Progenitor cell of endocrine pancreas (in vitro differentiated cells): ENCODE measurements at regions not wholly inside any gene's neighbourhood (a gene's known extent, or its start where the extent isn't known, plus 50 kb on each side); places are given as distances from the start of the nearest gene placed in this dataset.

Experiments used
- DNase-seq: peaks from one replicate; pipeline ENCODE4 v3.0.0; 2021; ENCODE audit warnings: low spot score; ENCODE audit not compliant: unreplicated experiment
- H3K27ac Mint-ChIP-seq: 2 replicates; pipeline ENCODE4 v1.8.0; 2021; ENCODE audit warnings: mild to moderate bottlenecking, moderate library complexity, mixed read lengths
- H3K27me3 Mint-ChIP-seq: 2 replicates; pipeline ENCODE4 v1.8.0; 2021; ENCODE audit warnings: mixed read lengths
- H3K36me3 Mint-ChIP-seq: 2 replicates; pipeline ENCODE4 v1.8.0; 2022; ENCODE audit warnings: mixed read lengths; ENCODE audit not compliant: insufficient read depth
- H3K4me1 Mint-ChIP-seq: 2 replicates; pipeline ENCODE4 v1.8.0; 2021; ENCODE audit warnings: low read depth, mixed read lengths
- H3K4me3 Mint-ChIP-seq: 2 replicates; pipeline ENCODE4 v1.8.0; 2021; ENCODE audit warnings: low read depth, mild to moderate bottlenecking, moderate library complexity, mixed read lengths
- H3K9me3 Mint-ChIP-seq: 2 replicates; pipeline ENCODE4 v1.8.0; 2021; ENCODE audit warnings: low read depth, mixed read lengths
- CTCF ChIP-seq: fragments of 200-600 bp; sonication (generic); IDR thresholded peaks from one replicate; pipeline ENCODE4 v1.5.0; 2021; ENCODE audit warnings: antibody characterized with exemption, mild to moderate bottlenecking; ENCODE audit not compliant: unreplicated experiment

DNA sequence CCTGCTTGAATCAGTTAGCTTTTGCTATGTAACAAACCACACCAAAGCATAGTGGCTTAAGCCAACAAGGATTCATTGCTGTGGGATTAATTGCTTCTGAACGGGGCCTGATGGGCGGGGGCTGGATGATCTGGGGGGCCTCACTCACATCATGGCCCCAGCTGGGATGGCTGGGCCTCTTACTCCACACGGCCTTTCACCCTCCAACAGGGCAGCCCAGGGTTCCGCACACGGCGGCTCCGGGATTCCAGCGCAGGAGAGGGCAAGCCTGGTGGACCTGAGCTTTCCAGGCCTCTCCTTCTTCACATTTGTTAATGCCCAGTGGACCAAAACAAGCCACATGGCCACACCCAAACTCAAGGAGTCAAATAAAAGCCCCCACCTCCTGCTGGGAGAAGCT, 86.3 kb upstream of the PHLPP1 start:
- no peak for TF ChIP-seq CTCF
- no peaks in the 10 kb centered on the region for H3K27me3 Mint-ChIP-seq
- H3K36me3 Mint-ChIP-seq: no peaks in the 10 kb centered on the region
- no peak overlapping the region for H3K4me3 Mint-ChIP-seq
- H3K27ac Mint-ChIP-seq: no peak overlapping the region
- no peak for DNase-seq
- no peaks in the 10 kb centered on the region for H3K4me1 Mint-ChIP-seq
- no peaks in the 10 kb centered on the region for H3K9me3 Mint-ChIP-seq

DNA sequence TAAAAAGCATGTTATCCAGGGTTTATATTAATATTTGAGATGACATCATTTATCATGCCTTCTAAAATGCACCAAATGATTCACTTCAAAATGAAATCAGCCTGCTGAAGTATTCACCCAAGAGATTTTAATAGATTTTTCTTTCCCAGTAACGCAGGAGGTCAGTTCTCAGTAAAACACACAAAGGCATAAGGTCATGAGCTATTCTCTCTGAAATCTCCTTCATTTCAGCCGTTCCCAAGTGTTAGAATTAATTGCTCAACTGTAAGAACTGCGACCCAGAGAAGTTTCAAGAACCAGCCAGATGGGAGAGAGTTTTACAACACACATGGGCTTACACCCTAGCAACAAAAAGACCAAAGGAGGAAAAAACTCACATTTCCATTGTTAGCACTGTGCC, 84.2 kb upstream of the PHLPP1 start:
- H3K4me3 Mint-ChIP-seq: no peak overlapping the region

GRCh38 chr18:62632788-62633455, 82.4 kb upstream of the PHLPP1 start:
- no peaks in the 10 kb centered on the region for H3K36me3 Mint-ChIP-seq
- no peak for TF ChIP-seq CTCF
- H3K4me1 Mint-ChIP-seq: no peaks in the 10 kb centered on the region
- H3K27ac Mint-ChIP-seq: no peak overlapping the region
- H3K9me3 Mint-ChIP-seq: no peaks in the 10 kb centered on the region
- no peaks in the 10 kb centered on the region for H3K27me3 Mint-ChIP-seq
- no peak overlapping the region for H3K4me3 Mint-ChIP-seq
- no peak for DNase-seq

More for the DNA sequence above, 84.2 kb upstream of the PHLPP1 start:
- Mint-ChIP-seq H3K27ac (no peak overlapping the region), H3K27me3 (no peaks in the 10 kb centered on the region), H3K4me1 (no peaks in the 10 kb centered on the region), H3K36me3 (no peaks in the 10 kb centered on the region), H3K9me3 (no peaks in the 10 kb centered on the region)
- TF ChIP-seq CTCF: no peak
- DNase-seq: no peak

DNA sequence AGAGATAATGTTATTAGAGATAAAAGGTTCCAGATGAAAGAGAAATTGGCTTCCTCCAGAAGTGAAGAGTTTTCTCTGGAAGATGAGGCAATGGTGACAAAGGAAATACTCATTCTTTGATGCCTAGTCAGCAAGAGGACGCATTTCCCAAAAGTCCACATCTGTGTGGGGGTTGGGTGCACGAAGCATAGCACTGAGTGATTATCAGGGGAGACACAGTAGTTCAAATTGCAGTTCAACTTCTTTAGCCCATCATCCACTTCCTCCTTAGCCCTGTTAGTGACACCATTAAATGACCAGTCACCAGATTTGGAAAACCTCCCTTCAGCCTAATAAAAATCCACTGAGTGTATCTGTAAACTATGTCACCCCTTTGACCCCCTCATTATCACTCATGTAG, 80.9 kb upstream of the PHLPP1 start:
- TF ChIP-seq CTCF: no peak
- Mint-ChIP-seq H3K27me3 (no peaks in the 10 kb centered on the region), H3K36me3 (no peaks in the 10 kb centered on the region), H3K9me3 (no peaks in the 10 kb centered on the region), H3K4me1 (no peaks in the 10 kb centered on the region), H3K4me3 (no peak overlapping the region), H3K27ac (no peak overlapping the region)
- DNase-seq: no peak

DNA sequence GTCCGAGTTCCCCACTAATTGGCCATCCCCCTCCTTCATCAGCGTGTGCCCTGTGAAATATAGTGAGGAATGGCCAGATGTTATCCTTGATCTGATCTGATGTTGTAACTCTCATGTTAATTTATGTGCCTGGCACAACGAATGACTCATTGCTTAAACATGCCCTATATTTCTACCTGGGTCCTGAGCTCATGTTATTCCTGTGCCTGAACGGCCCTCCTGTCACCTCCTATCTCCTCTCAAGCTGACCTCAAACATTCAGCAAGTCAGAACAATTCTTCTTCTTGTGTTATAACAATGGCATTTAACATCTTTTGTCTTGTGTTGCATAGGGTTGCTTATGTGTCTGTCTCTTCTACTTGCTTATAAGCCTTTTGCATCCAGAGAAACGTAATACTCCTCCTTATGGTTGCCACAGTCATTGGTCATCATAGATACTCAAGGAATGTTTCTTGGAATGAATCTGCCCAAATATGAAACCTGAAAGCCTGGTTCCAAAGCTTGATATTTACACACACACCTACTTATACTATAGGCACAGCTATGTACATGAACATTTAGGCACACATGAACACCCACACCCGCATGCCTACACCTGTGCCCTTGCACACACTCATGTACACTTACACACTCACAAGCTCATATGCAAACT, 80.2 kb upstream of the PHLPP1 start:
- H3K27ac Mint-ChIP-seq: no peak overlapping the region
- H3K36me3 Mint-ChIP-seq: no peaks in the 10 kb centered on the region
- TF ChIP-seq CTCF: no peak
- H3K4me3 Mint-ChIP-seq: no peak overlapping the region
- H3K27me3 Mint-ChIP-seq: no peaks in the 10 kb centered on the region
- no peaks in the 10 kb centered on the region for H3K9me3 Mint-ChIP-seq
- no peaks in the 10 kb centered on the region for H3K4me1 Mint-ChIP-seq
- DNase-seq: no peak
